C4-2B (cell line): ENCODE measurements at regions not wholly inside any gene's neighbourhood (a gene's known extent, or its start where the extent isn't known, plus 50 kb on each side); places are given as distances from the start of the nearest gene placed in this dataset.

Experiments
- CTCF ChIP-seq: fragments of 450-650 bp; conservative IDR thresholded peaks from 2 replicates; pipeline ENCODE4 v1.5.1; 2017; ENCODE audit warnings: mild to moderate bottlenecking
- ZFX ChIP-seq: fragments of 450-650 bp; IDR thresholded peaks from 2 replicates; pipeline ENCODE4 v1.6.1; 2017

- TF ChIP-seq ZFX (no peak), CTCF (no peak)
Observed at GRCh38 chr2:204386668-204387067, 158.6 kb upstream of the PARD3B start.
